HepG2 (cell line): ENCODE measurements at regions not wholly inside any gene's neighbourhood (a gene's known extent, or its start where the extent isn't known, plus 50 kb on each side); places are given as distances from the start of the nearest gene placed in this dataset.

Source experiments
- SP2 ChIP-seq: sonication (generic); formaldehyde crosslinking; IDR thresholded peaks from 2 replicates; pipeline ENCODE4 v1.5.1; 2020; ENCODE audit warnings: mild to moderate bottlenecking, missing genetic modification reagents
- ZBTB44 ChIP-seq: sonication (generic); formaldehyde crosslinking; IDR thresholded peaks from 2 replicates; pipeline ENCODE4 v1.4.0; 2020; ENCODE audit warnings: missing genetic modification reagents

GRCh38 chr1:54476530-54477109 is 70.4 kb upstream of the SSBP3 start:
- no peak for TF ChIP-seq SP2 (CRISPR knock-in tag)
- no peak for TF ChIP-seq ZBTB44 (CRISPR knock-in tag)
